ENCODE measurements at regions not wholly inside any gene's neighbourhood (a gene's known extent, or its start where the extent isn't known, plus 50 kb on each side); places are given as distances from the start of the nearest gene placed in this dataset.
"Not testable (repeated sequence)": the region's sequence is repeated elsewhere in the genome, so short reads cannot be mapped to it uniquely, and the experiment has no call there.

DNA sequence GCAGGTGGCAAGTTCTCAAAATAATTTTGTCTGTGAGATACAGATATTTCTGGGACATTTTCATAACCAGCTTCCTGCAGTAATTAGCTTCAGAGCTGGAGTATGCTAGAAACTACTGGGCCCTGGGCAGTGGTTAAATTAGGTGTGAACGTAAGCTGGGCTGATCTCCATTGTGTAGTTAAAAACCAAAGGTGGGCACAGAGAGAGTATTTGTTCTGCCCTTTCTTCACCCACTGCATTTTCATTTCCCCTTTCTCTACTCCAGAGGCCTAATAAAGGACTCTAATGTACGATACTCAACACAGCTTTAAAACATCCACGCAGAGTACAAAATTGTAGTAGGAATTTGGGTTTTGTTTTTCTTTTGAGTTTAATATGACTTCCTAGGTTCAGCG is 252.7 kb downstream of the SPRY1 start:
- no peak for DNase-seq

DNA sequence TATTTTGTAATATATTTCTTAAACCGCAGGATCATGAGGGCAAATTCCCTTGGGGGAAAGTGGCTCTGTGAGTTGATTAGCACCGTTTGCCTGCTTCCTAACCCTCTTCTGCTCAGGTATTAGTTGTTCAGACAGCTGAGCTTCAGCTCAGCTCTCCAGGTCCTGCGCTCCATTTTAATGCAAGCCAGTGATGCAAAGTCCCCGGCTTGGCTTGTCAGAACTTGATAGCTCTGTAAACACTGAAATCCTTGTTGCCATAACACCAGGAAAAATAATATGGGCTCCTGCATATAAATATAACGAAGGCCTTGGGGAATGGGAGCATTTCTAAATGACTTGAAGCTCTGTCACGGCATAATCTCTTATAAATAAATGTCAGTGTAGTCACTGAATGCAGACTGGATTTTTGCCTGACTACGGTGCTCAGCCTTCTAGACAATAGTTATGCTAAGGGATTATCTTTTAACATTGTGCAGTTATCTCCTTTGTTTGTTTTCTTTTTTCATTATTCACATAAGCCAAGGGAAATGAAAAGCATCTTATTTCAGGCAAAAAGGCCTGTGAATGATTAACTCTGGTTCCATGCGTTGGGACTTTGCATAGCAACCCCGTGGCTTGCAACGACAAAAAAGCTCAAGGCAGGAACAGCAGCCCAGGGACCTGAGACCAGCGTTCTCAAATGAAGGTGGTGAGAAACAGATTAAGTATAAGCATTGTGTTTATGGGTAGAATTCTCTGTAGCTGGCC is 253.2 kb downstream of the SPRY1 start:
- no peak for DNase-seq

DNA sequence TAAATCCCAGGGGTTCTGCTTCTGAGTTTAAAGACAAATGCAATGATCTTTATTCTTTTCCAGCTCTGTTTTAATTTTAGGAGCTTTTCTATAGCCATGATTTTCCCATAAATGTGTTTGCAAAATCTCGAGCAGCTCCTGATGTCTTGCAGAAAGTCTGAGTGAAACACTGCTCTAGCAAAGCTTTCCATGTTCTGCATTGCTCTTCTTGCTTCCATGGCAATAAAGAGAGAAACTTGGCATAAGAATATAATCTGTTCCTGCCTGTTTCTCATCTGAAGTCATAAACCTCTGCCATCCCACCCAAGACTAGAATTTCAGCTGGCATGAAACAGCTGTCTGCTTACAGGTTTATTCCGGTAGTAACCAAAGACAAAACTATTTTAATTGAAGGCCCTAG is 254.5 kb downstream of the SPRY1 start:
- no peak for DNase-seq

DNA sequence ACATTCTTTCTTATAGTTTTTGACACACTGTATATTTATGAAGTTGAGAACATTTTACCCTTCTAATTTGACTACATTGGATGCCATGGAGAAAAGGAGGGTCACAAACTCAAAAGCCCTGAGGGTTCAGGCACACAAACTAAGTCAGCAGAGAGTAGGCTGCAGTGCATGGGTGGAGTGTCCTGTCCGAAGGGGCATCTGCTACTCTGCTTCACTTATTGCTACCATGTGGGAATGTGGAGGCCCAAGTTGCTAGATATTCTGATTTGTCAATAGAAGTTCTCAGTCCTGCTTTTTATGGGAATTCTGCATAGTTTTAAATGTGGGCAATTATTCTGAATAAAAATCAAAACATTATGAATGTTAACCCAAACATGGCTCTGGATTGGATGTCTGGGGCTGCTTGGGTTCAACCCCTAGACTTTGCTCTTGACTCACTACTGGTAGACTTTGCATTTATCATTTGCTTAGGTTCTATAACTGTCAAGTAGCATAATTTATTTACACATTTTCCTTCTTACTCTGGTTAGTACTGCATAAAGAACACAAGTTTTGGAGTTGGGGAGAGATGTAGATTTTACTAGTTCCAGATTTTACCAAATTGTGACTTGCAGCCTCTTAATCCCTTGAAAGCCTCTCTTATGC is 255.1 kb downstream of the SPRY1 start:
- DNase-seq: no peak

DNA sequence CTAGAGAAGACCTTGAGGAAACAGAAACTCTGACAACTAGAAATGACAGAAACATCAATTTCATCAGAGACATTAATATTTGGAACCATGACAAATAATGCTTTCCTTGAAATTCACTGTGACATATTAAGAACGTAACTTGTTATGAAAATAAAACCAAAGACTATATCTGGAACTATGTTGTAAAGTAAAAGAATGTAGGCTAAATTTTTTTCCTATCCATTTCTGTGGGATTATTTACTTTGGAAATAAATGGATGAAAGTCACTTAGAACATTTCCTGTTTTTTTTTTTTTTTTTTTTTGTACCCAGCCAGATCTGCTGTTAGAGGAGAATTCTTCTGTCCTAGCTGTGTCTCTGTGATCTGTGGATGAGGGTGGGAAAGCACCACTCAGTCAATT is 255.9 kb downstream of the SPRY1 start:
- no peak for DNase-seq

DNA sequence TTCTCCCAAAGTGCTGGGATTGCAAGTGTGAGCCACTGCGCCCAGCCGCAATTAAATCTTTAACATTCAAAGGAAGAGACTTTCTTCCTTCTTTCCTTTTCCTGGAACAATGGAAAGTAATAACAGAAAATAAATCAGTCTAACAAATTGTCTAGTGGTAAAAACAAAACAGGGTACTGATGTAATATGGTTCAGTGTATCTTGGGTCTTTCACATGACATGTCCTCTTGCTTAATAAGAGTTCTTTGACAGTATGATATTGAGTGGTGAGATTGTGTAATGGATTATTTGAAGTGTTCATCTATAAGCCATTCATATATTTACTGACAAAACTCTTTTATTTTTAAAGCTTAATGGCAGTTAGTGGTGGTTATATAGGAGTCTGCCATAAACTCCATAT is 256.6 kb downstream of the SPRY1 start:
- no peak for DNase-seq

DNA sequence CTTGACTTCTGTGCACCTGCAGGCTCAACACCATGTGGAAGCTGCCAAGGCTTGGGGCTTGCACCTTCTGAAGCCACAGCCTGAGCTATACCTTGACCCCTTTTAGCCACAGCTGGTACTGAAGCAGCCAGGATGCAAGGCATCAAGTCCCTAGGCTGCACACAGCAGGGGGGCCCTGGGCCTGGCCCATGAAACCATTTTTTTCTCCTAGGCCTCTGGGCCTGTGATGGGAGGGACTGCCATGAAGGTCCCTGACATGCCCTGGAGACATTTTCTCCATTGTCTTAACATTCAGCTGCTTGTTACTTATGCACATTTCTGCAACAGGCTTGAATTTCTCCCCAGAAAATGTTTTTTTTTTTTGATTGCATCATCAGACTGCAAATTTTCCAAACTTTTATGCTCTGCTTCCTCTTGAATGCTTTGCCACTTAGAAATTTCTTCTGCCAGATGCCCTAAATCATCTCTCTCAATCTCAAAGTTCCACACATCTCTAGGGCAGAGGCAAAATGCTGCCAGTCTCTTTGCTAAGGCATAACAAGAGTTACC is 260.2 kb downstream of the SPRY1 start:
- not testable (repeated sequence) for DNase-seq

DNA sequence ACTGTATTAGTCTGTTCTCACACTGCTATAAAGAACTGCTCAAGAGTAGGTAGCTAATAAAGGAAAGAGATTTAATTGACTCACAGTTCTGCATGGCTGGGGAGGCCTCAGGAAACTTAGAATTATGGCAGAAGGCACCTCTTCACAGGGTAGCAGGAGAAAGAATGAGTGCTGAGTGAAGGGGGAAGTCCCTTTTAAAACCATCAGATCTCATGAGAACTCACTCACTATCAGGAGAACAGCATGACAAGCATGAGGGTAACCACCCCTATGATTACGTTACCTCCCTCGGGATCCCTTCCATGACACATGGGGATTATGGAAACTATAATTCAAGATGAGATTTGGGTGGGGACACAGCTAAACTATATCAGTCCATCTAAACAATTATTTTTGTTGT is 261.0 kb downstream of the SPRY1 start:
- not testable (repeated sequence) for DNase-seq

DNA sequence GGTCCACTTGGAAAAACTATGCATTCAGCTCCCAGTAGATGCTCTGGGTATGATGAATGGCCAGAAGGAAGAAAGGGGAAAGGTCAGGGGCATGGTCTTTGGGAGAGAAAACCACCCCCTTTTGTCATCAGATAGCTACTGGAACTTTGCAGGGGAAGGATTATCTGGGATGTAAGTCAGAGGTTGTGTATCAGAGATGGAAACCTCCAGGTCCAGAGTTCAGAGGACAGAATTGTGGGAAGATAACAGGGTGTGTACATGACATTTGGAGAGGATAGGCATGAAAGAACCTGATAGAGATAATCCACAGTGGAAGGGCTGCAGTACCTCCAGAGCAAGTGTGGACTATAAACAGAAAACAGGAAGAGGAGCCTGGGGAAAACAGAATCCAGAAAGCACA is 262.7 kb downstream of the SPRY1 start:
- DNase-seq: no peak

DNA sequence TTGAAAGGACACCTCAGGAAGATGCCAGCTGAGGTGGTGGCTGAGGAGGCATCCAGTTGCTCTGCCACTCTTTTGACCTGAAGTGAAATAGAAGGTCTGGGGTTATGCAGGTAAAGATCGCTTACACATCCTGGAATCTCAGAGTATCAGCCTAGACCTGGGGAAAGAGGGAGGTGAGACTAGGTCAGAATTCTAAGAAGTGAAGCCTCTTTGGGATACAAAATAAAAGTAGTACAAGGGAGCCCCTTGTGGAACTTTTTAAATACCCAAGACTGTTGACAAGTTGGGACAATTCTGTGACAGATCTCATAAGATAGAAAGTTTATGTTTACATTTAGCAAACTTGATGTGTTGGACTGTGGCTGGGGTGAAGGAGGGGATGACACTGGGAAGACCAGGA is 263.1 kb downstream of the SPRY1 start:
- DNase-seq: peak in 1 of 2 donors; percentile 4

DNA sequence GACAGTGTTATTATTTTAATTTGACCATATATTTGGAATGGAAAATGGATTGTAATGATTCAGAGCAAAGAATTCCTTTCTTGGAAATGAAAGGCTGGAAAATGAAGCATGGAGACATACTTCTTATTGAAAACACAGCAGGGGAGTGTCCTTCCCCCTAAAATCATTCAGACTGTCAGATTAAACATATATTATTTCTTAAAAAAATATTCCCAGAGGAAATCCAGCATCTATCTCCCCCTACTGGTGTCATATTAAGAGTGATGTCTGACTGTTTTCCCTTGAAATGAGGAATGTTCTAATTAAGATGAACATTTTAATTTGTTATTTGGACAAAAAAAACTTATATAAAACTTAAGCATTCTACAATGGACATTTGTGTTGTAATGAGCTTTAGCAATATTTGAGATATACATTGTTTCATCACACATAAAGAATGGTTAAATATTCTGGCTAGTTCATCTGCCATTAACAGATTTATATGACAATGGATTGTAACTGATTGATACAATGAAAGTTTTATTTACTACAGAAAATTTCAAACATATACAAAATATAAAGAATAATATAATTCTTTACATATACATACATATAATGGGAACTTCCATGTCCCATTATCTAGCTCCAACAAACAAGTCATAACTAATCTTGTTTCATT is 264.6 kb downstream of the SPRY1 start:
- peak in 1 of 2 donors; percentile 24 for DNase-seq

DNA sequence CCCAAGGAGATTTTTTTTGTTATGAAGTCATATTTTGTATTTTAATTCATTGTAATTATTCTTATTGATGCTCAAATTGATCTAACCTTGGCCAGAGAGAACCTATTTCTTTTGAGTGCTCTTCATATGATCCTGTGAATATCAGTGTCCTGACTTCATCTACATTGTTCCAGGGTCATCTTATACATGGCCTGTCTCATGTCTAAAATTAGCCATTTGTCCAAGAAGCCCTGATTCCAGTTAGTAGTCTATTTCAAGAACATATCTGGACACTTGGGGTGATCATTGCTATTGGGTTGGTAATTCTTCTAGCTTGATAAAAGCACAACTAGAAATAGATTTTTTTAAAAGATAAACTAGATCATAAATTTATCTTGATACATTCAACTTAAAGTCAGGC is 266.2 kb downstream of the SPRY1 start:
- DNase-seq: no peak

DNA sequence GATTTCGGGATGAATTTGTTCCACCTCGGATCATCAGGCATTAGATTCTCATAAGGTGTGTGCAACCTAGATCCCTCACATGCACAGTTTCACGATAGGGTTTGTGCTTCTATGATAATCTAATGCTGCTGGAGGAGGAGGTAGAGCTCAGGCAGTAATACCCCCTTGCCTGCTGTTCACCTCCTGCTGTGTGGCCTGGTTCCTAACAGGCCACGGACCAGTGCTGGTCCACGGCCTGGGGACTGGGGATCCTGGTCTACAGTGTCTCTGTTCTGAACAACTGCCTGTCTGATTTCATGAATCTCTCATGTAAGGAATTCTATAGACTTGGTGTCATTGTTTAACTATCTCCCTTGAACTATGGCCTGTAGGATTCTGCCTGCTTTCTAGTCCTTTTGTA is 269.9 kb downstream of the SPRY1 start:
- DNase-seq: no peak

DNA sequence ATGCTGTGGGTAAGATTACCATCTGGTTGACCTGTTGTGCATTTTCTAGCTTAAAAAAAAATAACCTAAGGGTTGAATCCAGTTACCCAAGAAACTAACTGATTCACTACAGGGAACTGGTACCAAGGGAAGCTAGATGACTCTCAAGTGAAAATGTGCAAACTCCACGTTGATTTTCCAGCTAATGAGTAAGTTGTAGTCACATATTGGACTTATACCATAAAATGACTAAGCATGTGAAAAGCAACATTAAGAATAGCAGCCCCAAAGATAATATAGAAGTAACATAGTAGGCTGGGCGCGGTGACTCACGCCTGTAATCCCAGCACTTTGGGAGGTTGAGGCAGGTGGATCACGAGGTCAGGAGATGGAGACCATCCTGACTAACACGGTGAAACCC is 270.9 kb downstream of the SPRY1 start:
- DNase-seq: no peak

DNA sequence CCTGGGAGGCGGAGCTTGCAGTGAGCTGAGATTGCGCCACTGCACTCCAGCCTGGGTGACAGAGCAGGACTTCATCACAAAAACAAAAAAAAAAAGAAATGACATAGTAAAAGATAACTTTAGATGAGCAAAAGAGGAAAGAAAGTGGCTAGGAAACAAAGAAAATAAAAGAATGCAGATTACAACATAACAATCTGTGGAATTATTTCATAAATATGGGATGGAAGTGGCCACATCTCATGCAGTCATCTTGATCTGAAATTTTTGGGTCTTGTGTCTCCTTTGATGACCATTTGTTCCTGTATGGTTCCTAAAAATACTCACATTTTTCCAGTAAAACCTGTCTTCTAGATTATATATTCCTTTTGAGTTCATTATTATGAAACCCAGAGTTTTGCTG is 271.4 kb downstream of the SPRY1 start:
- no peak for DNase-seq

DNA sequence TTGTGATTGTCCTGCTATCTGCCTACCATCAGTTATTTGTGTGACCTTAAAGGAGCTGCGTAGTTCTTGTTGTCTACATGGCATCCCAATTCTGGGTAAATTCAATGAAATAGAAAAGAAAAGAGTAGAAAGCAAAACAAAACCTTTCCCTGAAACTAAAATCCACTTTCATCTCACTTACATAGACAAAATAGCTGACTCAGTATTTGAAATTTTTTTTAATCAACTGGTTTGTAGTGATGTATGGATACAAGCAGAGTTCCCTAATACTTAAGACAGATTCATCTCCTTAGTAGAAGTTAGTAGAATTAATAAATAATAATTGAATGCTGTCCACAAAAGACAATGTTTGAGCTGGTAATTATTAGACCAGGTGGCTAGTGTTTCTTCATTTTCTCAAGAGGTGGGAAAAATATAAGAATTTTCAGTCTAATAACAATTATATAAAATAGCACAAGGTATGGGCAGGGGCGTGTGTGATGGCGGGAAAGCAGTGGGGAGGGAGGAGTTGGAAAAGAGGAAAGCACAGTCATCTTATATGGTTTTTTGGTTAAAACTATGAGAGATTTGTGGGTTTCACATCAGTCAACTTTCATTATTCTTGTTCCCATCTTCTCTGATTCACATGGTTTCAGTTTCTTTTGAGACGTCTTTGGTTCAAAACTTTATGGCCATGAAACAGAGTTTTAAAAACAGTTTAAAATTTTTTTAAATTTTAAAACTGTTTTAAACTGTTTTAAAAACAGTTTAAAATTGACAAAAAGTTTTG is 275.2 kb downstream of the SPRY1 start:
- DNase-seq: no peak

DNA sequence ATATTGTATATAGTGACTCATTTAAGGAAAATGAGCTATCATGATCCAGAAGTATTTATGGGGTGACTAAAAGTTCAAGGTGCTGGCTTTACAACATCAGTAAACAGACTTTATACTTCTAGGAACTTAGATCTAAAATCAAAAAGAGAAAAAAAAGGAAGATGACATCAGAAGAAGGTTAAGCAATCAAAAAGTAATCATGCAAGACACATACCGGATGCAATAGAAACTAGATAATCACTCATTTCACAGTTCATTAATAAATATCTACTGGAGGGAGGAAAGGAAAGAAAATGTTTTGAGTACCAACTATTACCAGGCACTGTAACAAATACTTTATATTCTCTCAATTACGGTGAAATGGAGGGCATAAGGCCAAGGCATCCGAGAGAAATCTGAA is 276.4 kb downstream of the SPRY1 start:
- DNase-seq: no peak

DNA sequence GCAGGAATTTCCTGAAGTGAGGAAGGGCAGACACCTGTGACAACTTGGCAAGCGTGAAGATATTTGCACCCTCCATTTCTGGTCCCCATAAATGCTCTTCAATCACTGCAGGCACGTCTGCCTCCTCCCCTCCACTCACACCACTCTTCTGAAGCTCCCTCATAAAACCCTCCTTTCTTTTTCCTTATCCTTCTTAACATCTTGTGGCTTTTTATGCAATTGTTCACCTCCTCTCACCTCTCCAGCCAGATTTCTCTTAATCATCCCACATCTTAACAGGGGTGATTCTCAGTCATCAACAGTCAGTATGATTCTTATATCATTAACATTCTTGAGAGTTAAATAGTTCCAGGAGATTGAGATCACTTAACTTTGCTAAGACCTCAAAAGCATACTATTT is 277.4 kb downstream of the SPRY1 start:
- no peak for DNase-seq

DNA sequence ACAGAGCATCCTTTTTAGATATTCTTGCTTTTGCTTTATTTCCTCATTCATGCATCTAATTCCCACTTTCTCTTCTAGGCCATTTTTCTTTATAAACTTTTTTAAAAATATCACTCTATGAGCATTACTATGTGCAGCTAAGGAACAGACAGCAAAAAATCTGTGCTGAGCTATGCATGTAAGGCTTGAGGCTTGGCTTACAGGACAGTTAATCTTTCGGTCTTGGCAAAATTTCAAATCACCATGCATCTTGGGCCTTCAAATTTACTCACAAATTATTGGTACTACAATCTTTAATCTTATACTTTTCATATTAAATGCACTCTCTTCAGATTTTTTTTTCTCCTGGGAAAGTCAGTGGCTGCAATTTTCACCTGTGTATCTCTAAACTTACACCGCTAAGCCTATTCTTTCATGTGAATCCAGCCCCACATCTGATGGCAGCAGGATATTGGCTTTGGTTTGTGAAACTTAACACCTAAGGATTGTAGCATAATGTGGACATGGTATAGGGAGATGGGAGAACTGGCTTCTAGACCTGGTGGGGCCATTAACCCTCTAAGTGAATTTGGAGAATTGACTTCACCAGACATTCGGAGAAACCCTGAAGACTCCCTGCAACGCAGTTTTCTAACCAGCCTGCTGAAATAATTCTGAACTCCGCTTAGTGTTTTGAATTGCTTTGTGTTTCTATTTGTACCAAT is 278.3 kb downstream of the SPRY1 start:
- DNase-seq: no peak

DNA sequence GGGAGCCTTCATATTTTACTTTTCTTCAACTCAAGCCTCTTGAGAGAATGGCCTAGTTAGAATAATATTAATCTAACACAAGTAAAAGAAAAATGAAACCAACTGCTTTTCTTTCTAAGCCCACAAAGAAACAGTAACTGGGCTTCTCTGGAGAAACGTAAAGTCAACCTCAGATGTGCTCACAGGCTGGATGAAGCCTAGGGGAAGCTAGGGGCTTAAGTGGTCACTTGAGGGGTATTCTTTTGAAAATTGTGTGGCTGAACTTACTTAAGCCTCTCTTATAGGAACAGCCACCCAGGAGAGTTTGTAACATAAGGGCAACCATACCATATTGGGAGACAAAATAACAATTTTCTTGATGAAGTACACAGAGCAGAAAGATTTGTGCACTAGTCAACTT is 279.0 kb downstream of the SPRY1 start:
- no peak for DNase-seq

DNA sequence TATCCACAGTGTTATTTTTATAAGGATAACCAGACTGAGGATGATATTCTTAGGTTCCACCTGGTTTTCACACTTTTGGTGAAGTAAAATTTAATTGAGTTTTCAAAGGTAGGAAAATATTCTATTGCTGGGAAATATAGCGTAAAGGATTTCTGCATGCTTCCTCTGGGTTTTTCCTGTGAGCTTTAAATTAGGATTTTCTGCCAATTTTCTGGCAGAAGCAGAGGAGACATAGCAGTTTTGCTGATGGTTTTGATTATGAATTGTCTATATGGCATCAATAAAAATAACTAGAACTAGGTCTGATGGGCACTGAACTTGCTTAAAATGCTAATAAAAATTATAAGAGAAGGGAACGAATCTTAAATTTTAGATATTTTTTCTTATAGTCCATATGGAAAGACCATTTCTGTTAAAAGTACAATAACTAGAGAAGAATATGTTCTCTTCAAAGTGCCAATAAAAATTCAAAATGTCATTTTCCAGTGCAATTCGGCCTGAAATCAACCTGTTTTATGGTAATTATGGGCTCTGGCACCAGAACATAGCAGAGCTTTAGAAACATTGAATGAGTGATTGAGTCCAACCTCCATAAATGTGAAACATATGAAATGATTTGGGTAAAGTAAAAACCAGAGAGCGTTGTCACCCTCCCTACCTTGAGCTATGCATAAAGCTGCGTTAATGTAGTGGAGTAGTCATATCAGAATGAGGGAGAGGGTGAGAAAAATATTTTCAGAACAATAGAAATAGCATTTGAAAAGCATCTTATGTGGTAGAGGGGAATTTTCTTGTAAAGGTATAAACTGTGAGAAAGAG is 279.7 kb downstream of the SPRY1 start:
- no peak for DNase-seq

DNA sequence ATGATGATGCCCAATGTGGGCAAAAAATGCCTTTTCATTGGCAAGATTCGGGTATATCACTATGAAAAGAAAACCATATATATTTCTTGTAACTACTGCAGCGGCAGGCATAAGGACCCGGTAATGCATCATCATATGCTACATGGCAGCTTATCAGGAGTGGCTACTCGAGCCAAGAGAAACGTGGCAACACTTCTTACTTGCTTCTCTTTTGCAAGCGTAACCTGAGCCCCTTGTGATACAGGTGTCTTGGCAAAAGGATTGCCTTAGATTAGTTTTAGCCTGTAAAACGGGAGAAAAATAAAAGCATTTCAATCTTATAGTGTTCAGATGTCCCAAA is 280.3 kb downstream of the SPRY1 start:
- DNase-seq: no peak

Data from CD4-positive, alpha-beta T cell treated with Interleukin-4 for 1 hour (primary cell).